GM23338 (cell line): ENCODE measurements at regions not wholly inside any gene's neighbourhood (a gene's known extent, or its start where the extent isn't known, plus 50 kb on each side); places are given as distances from the start of the nearest gene placed in this dataset.

Experiments used
- ATAC-seq: fragments of 200-7000 bp; cut with Tn5 transposase; 3 replicates; pipeline ENCODE4 v1.9.1; 2020
- DNase-seq: peaks from one replicate; pipeline ENCODE4 v3.0.0-alpha.2; 2015; ENCODE audit warnings: low spot score
- H2AFZ ChIP-seq: fragments of 200-600 bp; sonication (generic); 2 replicates; pipeline ENCODE4 v1.8.0; 2016; ENCODE audit warnings: antibody characterized with exemption, mild to moderate bottlenecking, moderate library complexity
- H3F3A ChIP-seq: fragments of 200-600 bp; sonication (generic); replicated peaks from 2 replicates; pipeline ENCODE4 v1.8.0; 2017; ENCODE audit warnings: antibody characterized with exemption, mixed run types, low read depth
- H3K27ac ChIP-seq: fragments of 200-600 bp; sonication (generic); 2 replicates; pipeline ENCODE4 v1.6.1; 2016; ENCODE audit warnings: low read depth
- H3K27me3 ChIP-seq: fragments of 200-600 bp; sonication (generic); 2 replicates; pipeline ENCODE4 v1.8.0; 2016; ENCODE audit warnings: mild to moderate bottlenecking, mixed run types, moderate library complexity; ENCODE audit not compliant: insufficient read depth
- H3K36me3 ChIP-seq: fragments of 200-600 bp; sonication (generic); 2 replicates; pipeline ENCODE4 v1.8.0; 2016; ENCODE audit warnings: mild to moderate bottlenecking; ENCODE audit not compliant: insufficient read depth
- H3K4me1 ChIP-seq: fragments of 200-600 bp; sonication (generic); 2 replicates; pipeline ENCODE4 v1.8.0; 2016; ENCODE audit warnings: mild to moderate bottlenecking, moderate library complexity; ENCODE audit not compliant: insufficient read depth
- H3K4me2 ChIP-seq: fragments of 200-600 bp; sonication (generic); 2 replicates; pipeline ENCODE4 v1.7.1; 2017; ENCODE audit warnings: mixed run types
- H3K4me3 ChIP-seq: fragments of 200-600 bp; sonication (generic); 2 replicates; pipeline ENCODE4 v1.6.1; 2016; ENCODE audit warnings: mixed run types
- H3K79me2 ChIP-seq: fragments of 200-600 bp; sonication (generic); replicated peaks from 2 replicates; pipeline ENCODE4 v1.8.0; 2017; ENCODE audit warnings: mild to moderate bottlenecking; ENCODE audit not compliant: insufficient read depth
- H3K9me2 ChIP-seq: fragments of 200-600 bp; sonication (generic); 2 replicates; pipeline ENCODE4 v1.8.0; 2017; ENCODE audit not compliant: insufficient read depth
- H4K20me1 ChIP-seq: fragments of 200-600 bp; sonication (generic); replicated peaks from 2 replicates; pipeline ENCODE4 v1.8.0; 2017; ENCODE audit warnings: mild to moderate bottlenecking; ENCODE audit not compliant: insufficient read depth
- H3K27ac Mint-ChIP-seq: 2 replicates; pipeline ENCODE4 v1.8.0; 2020; ENCODE audit warnings: inconsistent platforms, mild to moderate bottlenecking, moderate library complexity, mixed read lengths
- H3K27me3 Mint-ChIP-seq: 3 replicates; pipeline ENCODE4 v1.8.0; 2022; ENCODE audit warnings: low read depth, mild to moderate bottlenecking, moderate library complexity, mixed read lengths, inconsistent platforms; ENCODE audit not compliant: insufficient read depth, poor library complexity
- H3K36me3 Mint-ChIP-seq: 3 replicates; pipeline ENCODE4 v1.8.0; 2021; ENCODE audit warnings: low read depth, mild to moderate bottlenecking, inconsistent platforms, moderate library complexity, mixed read lengths
- H3K4me1 Mint-ChIP-seq: 3 replicates; pipeline ENCODE4 v1.8.0; 2020; ENCODE audit warnings: mild to moderate bottlenecking, inconsistent platforms, mixed read lengths
- H3K4me3 Mint-ChIP-seq: 3 replicates; pipeline ENCODE4 v1.8.0; 2021; ENCODE audit warnings: moderate library complexity, mild to moderate bottlenecking, inconsistent platforms, mixed read lengths
- H3K9me3 Mint-ChIP-seq: 3 replicates; pipeline ENCODE4 v1.8.0; 2020; ENCODE audit warnings: moderate library complexity, mild to moderate bottlenecking, inconsistent platforms, mixed read lengths
- CREB1 ChIP-seq: fragments of 250-450 bp; sonication (Bioruptor Pico); IDR thresholded peaks from 2 replicates; pipeline ENCODE4 v1.5.0; 2020; ENCODE audit warnings: low read depth, mild to moderate bottlenecking, moderate library complexity
- CTCF ChIP-seq, 2 experiments: fragments of 200-600 bp in 1 of 2; sonication (generic) in 1 of 2; conservative IDR thresholded peaks; 2 replicates each; pipeline versions ENCODE4 v1.5.1 to v1.6.1; 2016 to 2017; ENCODE audit warnings: antibody characterized with exemption in 2 of 2, low read depth in 2 of 2, mild to moderate bottlenecking in 2 of 2, moderate library complexity in 1 of 2
- ETS1 ChIP-seq: IDR thresholded peaks from 2 replicates; pipeline ENCODE4 v1.6.1; 2016; ENCODE audit warnings: antibody characterized with exemption
- EZH2 ChIP-seq: fragments of 200-600 bp; sonication (generic); IDR thresholded peaks from one replicate; pipeline ENCODE4 v1.8.0; 2017; ENCODE audit warnings: antibody characterized with exemption, mild to moderate bottlenecking, low read depth; ENCODE audit not compliant: unreplicated experiment
- EZH2phosphoT487 ChIP-seq: fragments of 200-600 bp; sonication (generic); IDR thresholded peaks from one replicate; pipeline ENCODE4 v1.8.1; 2018; ENCODE audit warnings: antibody characterized with exemption; ENCODE audit not compliant: unreplicated experiment
- STAT1 ChIP-seq: IDR thresholded peaks from one replicate; pipeline ENCODE4 v1.6.1; 2016; ENCODE audit warnings: antibody characterized with exemption; ENCODE audit not compliant: unreplicated experiment
- ZNF114 ChIP-seq: fragments of 250-450 bp; sonication (Bioruptor Pico); IDR thresholded peaks from 2 replicates; pipeline ENCODE4 v1.5.0; 2020; ENCODE audit warnings: mild to moderate bottlenecking, moderate library complexity
- ZNF331 ChIP-seq: fragments of 250-450 bp; sonication (Bioruptor Pico); IDR thresholded peaks from 2 replicates; pipeline ENCODE4 v1.5.0; 2020; ENCODE audit warnings: low read depth, mild to moderate bottlenecking, moderate library complexity
- ZNF462 ChIP-seq: fragments of 250-450 bp; sonication (Bioruptor Pico); IDR thresholded peaks from 2 replicates; pipeline ENCODE4 v1.5.0; 2020; ENCODE audit warnings: mild to moderate bottlenecking, moderate library complexity

- Histone ChIP-seq H4K20me1 (no peaks in the 10 kb centered on the region), H3K4me1 (peaks cover 18% of the 10 kb centered on the region), H3F3A (no peaks in the 10 kb centered on the region), H3K27me3 (no peaks in the 10 kb centered on the region), H3K79me2 (no peaks in the 10 kb centered on the region), H3K9me2 (no peaks in the 10 kb centered on the region; the same call in 1 of the 2 replicates), H3K36me3 (no peaks in the 10 kb centered on the region), H3K27ac (no peak overlapping the region), H2AFZ (no peak overlapping the region), H3K4me2 (no peak overlapping the region), H3K4me3 (no peak overlapping the region)
- Mint-ChIP-seq H3K9me3 (no peaks in the 10 kb centered on the region; the same call in 2 of the 3 replicates), H3K27me3 (no peaks in the 10 kb centered on the region), H3K36me3 (no peaks in the 10 kb centered on the region), H3K27ac (peak overlapping the region; percentile 44; the same call in 1 of the 2 replicates), H3K4me3 (no peak overlapping the region), H3K4me1 (peaks cover 14% of the 10 kb centered on the region)
- TF ChIP-seq EZH2phosphoT487 (no peak), STAT1 (no peak), ETS1 (no peak), ZNF331 (CRISPR knock-in tag) (no peak), ZNF114 (CRISPR knock-in tag) (no peak), CREB1 (CRISPR knock-in tag) (no peak), EZH2 (no peak)
- DNase-seq (no peak), ATAC-seq (no peak)
Measured at GRCh38 chr3:102756706-102757105, 321.9 kb downstream of the ZPLD1 start.

- Histone ChIP-seq H3K4me1 (peaks cover 10% of the 10 kb centered on the region), H3K4me2 (no peak overlapping the region), H3K9me2 (no peaks in the 10 kb centered on the region; the same call in 1 of the 2 replicates), H3K4me3 (no peak overlapping the region), H3F3A (no peaks in the 10 kb centered on the region), H3K27me3 (no peaks in the 10 kb centered on the region), H3K27ac (no peak overlapping the region), H3K36me3 (no peaks in the 10 kb centered on the region), H3K79me2 (no peaks in the 10 kb centered on the region), H4K20me1 (no peaks in the 10 kb centered on the region), H2AFZ (no peak overlapping the region)
- ATAC-seq = no peak
- Mint-ChIP-seq H3K36me3 (no peaks in the 10 kb centered on the region), H3K4me1 (peaks cover 9% of the 10 kb centered on the region; the same call in 2 of the 3 replicates), H3K27me3 (no peaks in the 10 kb centered on the region), H3K27ac (no peak overlapping the region), H3K4me3 (no peak overlapping the region), H3K9me3 (no peaks in the 10 kb centered on the region; the same call in 2 of the 3 replicates)
- TF ChIP-seq ZNF462 (CRISPR knock-in tag) (no peak), EZH2phosphoT487 (no peak), ETS1 (no peak), CTCF (conservative IDR thresholded peaks at IDR 0.05; ENCODE audit: low read depth in 2 of 2) (no peak)
- no peak for DNase-seq
Measured at GRCh38 chr3:102757950-102758349, 323.1 kb downstream of the ZPLD1 start.
